Pulmonary artery endothelial cell (primary cell): ENCODE measurements at regions not wholly inside any gene's neighbourhood (a gene's known extent, or its start where the extent isn't known, plus 50 kb on each side); places are given as distances from the start of the nearest gene placed in this dataset.

ENCODE experiments used
- DNase-seq: peaks from one replicate; pipeline ENCODE4 v3.0.0-alpha.2; 2011; ENCODE audit warnings: low read depth, low spot score

- DNase-seq, result no peak
Observed at GRCh38 chr2:82169379-82169778, 1864.8 kb upstream of the LRRTM1 start.

- DNase-seq, result no peak
Observed at GRCh38 chr2:82165377-82165776, 1860.8 kb upstream of the LRRTM1 start.

DNA sequence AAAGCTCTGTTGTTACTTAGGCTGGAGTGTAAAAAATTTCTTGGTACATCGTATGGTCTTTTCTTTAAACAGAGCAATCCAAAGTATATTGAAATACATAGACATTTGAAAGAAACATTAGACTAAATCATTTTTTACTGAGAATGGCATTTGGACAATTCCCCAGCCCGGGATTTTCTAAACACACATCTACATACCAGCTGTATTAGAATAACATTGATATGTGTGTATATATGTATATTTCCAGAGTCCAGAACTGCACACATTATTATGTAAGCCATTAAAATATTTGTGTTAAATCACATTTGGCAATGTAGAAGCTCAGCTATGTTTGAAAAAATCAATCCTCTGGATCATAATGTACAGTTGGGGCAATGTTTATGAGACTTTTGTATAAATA is 1853.6 kb upstream of the LRRTM1 start:
- no peak for DNase-seq

DNA sequence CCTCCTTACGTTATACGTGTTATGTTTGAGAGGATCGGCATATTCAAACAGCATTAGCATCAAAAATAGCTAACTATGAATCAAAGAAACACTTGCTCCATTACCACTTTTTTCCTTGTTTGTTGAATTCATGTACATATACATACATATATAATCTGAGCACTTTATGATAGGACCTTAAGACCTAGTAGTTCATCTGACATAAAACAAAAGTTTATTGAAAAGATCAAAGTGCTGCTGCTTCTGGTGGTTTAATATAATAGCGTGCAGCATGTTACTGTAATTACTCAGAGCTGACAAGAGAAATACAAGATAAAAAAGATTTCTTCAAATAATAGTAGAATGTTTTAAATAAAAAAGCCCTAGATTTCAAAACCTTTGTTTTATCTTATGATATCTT is 1850.9 kb upstream of the LRRTM1 start:
- no peak for DNase-seq

DNA sequence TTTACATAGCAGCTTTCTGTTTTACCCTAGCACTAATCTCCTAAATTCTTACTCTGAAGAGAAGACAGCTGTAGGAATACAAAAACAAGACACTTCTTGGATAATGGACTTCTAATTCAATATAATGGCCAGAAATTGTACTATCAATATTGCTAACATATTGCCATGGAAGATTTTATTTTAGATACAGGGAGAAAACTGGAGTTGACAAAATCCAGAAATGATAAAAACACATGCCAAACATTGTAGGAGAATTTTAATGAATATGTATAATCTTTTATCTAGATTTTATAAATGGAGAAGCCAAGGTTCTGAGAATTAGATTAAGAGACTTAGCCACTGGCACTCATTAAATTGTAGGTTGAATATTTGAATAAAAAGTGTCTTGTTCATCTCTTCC is 1838.8 kb upstream of the LRRTM1 start:
- DNase-seq, result no peak

- no peak for DNase-seq
Observed at GRCh38 chr2:82139979-82140611, 1835.5 kb upstream of the LRRTM1 start.

- DNase-seq, result no peak
Observed at GRCh38 chr2:82137441-82137840, 1832.9 kb upstream of the LRRTM1 start.

DNA sequence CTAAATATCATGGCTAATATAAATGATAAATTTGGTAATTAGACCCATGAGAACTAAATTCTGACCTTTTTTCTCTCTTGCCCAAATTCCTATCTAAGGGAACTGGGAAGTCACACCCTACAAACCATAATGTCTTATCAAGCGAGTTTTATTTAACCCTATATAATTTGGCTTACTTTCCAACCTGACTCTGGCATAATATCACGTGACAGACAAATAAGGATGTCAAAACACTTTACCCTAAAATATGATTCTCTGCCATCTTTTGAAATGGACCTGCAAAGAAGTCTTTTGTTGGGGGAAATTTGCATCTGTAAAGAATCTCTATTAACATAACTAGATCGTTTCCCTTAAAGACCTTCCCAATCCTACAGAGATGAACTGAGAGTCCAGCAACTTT is 1823.5 kb upstream of the LRRTM1 start:
- no peak for DNase-seq

GRCh38 chr2:82124629-82125028 is 1820.1 kb upstream of the LRRTM1 start:
- no peak for DNase-seq

GRCh38 chr2:82120654-82121053 is 1816.1 kb upstream of the LRRTM1 start:
- DNase-seq, result no peak

- no peak for DNase-seq
Observed at GRCh38 chr2:82120115-82120514, 1815.6 kb upstream of the LRRTM1 start.

DNA sequence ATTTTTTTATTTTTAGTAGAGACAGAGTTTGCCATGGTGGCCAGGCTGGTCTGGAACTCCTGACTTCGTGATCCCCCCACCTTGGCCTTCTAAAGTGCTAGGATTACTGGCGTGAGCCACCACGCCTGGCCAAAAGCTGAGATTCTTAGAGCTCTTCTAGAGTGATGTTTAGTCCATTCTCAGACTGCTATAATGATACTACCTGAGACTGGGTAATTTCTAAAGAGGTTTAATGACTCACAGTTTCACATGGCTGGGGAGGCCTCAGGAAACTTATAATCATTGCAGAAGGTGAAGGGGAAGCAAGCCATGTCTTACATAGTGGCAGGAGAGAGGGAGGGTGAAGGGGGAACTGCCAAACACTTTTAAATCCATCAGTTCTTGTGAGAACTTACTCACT is 1804.9 kb upstream of the LRRTM1 start:
- no peak for DNase-seq

GRCh38 chr2:82098617-82099016 is 1794.1 kb upstream of the LRRTM1 start:
- no peak for DNase-seq

- DNase-seq, result no peak
Observed at GRCh38 chr2:82089518-82089917, 1785.0 kb upstream of the LRRTM1 start.

DNA sequence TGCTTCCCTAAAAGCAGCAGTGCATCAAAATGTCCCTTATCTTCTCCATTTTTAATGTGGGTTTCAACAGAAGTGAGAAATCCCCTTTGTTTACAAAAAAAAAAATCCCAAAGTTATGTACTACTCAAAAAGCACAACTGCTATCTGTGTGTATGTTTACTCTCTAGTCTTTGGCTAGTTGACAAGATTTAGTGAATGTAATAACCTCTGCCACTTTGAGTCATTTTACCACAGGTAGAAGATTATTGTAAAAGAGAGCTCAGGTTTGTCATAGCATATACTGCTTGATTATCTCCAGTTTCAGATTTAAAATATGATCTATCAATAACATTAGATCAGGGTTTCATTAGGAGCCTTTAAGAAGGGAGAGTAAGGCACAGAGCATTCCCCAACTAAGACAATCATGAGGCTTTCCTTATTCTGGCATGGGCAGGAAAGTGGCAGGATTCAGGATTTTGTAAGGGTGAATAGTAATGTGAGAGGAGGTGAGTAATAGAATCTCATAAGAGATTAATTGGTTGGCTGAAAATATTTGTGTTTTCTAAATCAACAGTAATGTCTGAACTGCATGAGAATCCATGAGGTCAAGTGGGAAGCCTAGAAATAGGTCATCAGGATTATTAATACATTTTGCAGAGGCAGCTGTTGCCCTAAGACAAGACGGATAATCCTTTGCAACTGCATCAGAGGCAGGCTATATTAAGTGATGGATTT is 1780.3 kb upstream of the LRRTM1 start:
- DNase-seq, result no peak

DNA sequence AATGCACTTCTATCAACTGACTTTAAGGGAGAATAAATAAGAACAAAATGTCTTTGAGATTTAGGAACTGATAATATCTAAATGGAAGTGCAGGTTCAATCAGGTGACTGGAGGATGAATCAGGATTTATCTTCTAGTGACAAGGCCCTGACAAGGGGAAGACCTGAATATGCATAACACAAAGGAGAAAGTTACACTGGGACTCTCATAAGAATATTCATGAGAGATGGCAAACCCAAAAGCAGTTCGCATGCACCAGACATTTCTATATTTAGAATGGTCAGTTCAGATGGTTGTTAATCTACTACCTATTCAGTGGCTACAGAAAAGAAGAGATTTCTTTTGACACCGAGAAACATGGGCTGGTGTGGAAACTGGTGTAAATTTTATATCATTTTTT is 1771.3 kb upstream of the LRRTM1 start:
- no peak for DNase-seq

DNA sequence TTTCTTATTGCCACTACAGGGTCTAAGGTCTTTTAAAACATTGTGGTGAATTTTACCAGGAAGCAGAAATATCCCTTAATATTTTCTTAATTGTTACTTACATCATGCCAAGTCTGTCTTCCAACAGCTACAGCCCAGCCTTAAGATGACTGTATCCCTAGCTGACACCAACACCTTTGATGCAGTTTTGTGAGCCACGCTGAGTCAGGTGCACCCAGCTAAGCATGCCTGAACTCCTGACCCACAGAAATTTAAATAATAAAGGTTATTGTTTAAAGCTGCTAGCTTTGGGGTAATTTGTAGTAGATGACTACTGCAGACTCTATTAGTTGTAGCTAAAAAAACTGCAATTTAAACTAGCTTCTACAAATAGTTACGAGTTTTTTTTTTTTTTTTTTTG is 1757.9 kb upstream of the LRRTM1 start:
- no peak for DNase-seq

- DNase-seq, result no peak
Observed at GRCh38 chr2:82055846-82056245, 1751.3 kb upstream of the LRRTM1 start.

DNA sequence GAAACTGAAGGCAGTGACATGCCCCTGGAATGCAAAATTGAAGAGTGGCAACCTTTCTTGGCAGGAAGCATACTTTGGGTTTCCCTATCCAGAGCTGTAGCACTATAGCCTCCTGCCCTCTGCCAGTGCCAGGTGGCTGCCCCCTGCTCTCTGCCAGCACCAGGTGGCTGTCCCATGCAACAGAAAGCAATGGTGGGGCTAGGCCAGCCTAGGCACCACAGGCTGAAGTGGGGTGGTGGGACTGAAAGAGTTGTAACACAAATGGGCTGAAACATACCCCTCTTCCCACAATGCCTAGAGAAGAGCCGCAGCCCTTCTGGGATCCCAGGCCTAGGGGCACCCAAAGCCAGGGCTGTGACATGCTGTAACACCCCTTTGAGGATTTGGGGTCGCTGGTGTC is 1739.3 kb upstream of the LRRTM1 start:
- no peak for DNase-seq

DNA sequence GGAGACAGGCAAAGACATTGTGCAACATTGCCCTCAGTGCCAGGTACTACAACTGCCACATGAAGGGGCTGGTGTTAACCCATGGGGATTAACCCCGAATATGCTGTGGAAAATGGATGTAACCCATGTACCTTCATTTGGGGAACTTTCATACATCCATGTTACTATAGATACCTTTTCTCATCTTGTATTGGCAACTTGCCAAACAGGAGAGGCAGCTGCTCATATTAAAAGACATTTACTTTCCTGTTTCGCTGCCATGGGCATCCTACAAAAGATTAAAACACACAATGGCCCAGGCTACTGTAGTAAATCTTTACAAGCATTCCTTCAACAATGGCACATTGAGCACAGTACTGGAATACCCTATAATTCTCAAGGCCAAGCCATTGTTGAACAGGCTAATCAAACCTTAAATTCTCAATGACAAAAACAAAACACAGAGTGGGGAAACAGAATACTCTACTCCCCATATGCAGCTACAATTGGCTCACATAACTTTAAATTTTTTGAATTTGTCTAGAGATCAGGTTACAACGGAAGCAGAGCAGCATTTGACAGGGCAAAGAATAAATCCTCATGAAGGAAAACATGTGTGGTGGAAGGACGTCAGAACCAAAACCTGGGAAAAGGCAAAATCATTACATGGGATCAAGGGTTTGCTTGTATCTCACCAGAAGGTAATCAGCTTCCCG is 1723.5 kb upstream of the LRRTM1 start:
- DNase-seq, result no peak

GRCh38 chr2:82023710-82024109 is 1719.2 kb upstream of the LRRTM1 start:
- DNase-seq, result no peak

DNA sequence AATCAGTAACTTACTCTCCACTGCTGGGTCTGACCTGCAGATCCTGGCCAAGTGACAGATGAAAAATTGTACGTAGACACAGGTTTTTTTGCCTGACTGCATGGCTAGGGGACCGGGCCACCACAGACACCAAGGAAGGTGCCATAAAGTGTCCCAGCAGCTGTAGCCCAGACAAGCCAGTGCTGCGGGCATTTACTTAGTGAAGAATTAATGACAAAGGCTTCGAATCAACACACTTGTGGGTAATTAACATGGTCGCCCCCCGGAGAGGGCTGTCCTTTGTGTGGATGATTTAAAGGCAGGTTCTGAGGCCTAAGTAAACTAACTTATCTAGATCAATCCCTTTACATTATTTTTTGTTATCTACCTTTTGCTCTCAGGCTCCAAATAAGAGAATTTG is 1709.1 kb upstream of the LRRTM1 start:
- no peak for DNase-seq
